ENCODE measurements at regions not wholly inside any gene's neighbourhood (a gene's known extent, or its start where the extent isn't known, plus 50 kb on each side); places are given as distances from the start of the nearest gene placed in this dataset.

DNA sequence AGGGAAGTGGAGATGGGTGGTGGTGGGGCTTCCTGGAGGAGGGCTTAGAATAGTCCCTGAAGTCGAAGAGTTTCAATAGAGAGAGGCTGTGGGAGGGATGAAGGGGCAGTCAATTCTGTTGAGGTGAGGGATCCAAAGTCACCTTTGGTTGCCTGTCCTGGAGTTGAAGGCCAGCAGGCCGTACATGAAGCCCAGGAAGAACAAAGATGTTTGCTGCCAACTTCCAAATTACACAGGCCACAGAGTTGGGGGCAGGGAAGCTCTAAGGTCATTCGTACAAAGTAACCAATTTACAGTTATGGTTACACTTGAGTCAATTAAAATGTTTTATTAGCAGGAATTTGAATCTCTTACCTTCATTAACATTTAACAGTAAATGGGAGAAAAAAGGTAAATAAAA, 77.9 kb downstream of the FOXB1 start:
- TF ChIP-seq, protein P1, sequence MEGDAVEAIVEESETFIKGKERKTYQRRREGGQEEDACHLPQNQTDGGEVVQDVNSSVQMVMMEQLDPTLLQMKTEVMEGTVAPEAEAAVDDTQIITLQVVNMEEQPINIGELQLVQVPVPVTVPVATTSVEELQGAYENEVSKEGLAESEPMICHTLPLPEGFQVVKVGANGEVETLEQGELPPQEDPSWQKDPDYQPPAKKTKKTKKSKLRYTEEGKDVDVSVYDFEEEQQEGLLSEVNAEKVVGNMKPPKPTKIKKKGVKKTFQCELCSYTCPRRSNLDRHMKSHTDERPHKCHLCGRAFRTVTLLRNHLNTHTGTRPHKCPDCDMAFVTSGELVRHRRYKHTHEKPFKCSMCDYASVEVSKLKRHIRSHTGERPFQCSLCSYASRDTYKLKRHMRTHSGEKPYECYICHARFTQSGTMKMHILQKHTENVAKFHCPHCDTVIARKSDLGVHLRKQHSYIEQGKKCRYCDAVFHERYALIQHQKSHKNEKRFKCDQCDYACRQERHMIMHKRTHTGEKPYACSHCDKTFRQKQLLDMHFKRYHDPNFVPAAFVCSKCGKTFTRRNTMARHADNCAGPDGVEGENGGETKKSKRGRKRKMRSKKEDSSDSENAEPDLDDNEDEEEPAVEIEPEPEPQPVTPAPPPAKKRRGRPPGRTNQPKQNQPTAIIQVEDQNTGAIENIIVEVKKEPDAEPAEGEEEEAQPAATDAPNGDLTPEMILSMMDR (IDR thresholded peaks at IDR 0.05; ENCODE audit: insufficient read depth, low read length): no peak
- TF ChIP-seq, protein P2, sequence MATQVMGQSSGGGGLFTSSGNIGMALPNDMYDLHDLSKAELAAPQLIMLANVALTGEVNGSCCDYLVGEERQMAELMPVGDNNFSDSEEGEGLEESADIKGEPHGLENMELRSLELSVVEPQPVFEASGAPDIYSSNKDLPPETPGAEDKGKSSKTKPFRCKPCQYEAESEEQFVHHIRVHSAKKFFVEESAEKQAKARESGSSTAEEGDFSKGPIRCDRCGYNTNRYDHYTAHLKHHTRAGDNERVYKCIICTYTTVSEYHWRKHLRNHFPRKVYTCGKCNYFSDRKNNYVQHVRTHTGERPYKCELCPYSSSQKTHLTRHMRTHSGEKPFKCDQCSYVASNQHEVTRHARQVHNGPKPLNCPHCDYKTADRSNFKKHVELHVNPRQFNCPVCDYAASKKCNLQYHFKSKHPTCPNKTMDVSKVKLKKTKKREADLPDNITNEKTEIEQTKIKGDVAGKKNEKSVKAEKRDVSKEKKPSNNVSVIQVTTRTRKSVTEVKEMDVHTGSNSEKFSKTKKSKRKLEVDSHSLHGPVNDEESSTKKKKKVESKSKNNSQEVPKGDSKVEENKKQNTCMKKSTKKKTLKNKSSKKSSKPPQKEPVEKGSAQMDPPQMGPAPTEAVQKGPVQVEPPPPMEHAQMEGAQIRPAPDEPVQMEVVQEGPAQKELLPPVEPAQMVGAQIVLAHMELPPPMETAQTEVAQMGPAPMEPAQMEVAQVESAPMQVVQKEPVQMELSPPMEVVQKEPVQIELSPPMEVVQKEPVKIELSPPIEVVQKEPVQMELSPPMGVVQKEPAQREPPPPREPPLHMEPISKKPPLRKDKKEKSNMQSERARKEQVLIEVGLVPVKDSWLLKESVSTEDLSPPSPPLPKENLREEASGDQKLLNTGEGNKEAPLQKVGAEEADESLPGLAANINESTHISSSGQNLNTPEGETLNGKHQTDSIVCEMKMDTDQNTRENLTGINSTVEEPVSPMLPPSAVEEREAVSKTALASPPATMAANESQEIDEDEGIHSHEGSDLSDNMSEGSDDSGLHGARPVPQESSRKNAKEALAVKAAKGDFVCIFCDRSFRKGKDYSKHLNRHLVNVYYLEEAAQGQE (IDR thresholded peaks at IDR 0.05; ENCODE audit: insufficient replicate concordance, low read depth): no peak
- TF ChIP-seq POLR2AphosphoS5 (IDR thresholded peaks at IDR 0.05; ENCODE audit: low read depth): no peak

Measured in HL-60 (cell line).